Liver (tissue), 3 donors: ENCODE measurements at regions not wholly inside any gene's neighbourhood (a gene's known extent, or its start where the extent isn't known, plus 50 kb on each side); places are given as distances from the start of the nearest gene placed in this dataset.

ENCODE experiments used
- JUND ChIP-seq, 2 donors: IDR thresholded peaks; 2 replicates each; pipeline ENCODE4 v1.6.1; 2016; ENCODE audit warnings: antibody characterized with exemption in 2 of 2
- RXRA ChIP-seq, 2 donors: IDR thresholded peaks; 2 replicates each; pipeline ENCODE4 v1.6.1; 2017 to 2018; ENCODE audit warnings: antibody characterized with exemption in 2 of 2, mild to moderate bottlenecking in 1 of 2
- SP1 ChIP-seq: IDR thresholded peaks from 2 replicates; pipeline ENCODE4 v1.6.1; 2018; ENCODE audit warnings: antibody characterized with exemption, mild to moderate bottlenecking
- YY1 ChIP-seq: IDR thresholded peaks from 2 replicates; pipeline ENCODE4 v1.6.1; 2016; ENCODE audit warnings: antibody characterized with exemption, mild to moderate bottlenecking
- TF ChIP-seq, protein P1 (sequence below): IDR thresholded peaks from 2 replicates; pipeline ENCODE4 v1.6.1; 2016; ENCODE audit warnings: antibody characterized with exemption, mild to moderate bottlenecking
- TF ChIP-seq, protein P2 (sequence below): fragments of 150-350 bp; IDR thresholded peaks from 2 replicates; pipeline ENCODE4 v1.5.1; 2017; ENCODE audit warnings: improper control_type of control experiment, low read depth, low read length; ENCODE audit not compliant: missing input control
- donor health status: healthy.
- donor health status: healthy.

DNA sequence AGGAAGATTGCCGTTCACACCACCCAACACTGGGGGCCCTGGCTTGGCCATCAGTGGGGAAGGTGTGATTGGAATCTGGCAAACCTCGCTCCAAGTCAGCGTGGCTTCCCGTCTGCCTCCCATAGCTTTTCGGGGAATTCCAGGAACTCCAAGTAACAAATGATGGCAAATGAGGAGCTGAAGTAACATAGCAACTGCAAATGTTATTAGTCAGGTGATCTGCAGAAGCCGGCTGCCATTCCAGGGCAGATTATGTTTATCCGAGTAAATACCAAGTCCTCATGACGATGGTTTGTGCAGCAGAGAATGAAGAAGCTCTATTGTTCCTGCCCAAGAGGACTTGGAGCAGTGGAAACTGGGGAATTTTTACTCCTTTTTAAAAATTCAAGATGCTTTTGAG lies 270.5 kb upstream of the PODXL start:
- TF ChIP-seq, protein P1, sequence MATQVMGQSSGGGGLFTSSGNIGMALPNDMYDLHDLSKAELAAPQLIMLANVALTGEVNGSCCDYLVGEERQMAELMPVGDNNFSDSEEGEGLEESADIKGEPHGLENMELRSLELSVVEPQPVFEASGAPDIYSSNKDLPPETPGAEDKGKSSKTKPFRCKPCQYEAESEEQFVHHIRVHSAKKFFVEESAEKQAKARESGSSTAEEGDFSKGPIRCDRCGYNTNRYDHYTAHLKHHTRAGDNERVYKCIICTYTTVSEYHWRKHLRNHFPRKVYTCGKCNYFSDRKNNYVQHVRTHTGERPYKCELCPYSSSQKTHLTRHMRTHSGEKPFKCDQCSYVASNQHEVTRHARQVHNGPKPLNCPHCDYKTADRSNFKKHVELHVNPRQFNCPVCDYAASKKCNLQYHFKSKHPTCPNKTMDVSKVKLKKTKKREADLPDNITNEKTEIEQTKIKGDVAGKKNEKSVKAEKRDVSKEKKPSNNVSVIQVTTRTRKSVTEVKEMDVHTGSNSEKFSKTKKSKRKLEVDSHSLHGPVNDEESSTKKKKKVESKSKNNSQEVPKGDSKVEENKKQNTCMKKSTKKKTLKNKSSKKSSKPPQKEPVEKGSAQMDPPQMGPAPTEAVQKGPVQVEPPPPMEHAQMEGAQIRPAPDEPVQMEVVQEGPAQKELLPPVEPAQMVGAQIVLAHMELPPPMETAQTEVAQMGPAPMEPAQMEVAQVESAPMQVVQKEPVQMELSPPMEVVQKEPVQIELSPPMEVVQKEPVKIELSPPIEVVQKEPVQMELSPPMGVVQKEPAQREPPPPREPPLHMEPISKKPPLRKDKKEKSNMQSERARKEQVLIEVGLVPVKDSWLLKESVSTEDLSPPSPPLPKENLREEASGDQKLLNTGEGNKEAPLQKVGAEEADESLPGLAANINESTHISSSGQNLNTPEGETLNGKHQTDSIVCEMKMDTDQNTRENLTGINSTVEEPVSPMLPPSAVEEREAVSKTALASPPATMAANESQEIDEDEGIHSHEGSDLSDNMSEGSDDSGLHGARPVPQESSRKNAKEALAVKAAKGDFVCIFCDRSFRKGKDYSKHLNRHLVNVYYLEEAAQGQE: no peak
- TF ChIP-seq, protein P2, sequence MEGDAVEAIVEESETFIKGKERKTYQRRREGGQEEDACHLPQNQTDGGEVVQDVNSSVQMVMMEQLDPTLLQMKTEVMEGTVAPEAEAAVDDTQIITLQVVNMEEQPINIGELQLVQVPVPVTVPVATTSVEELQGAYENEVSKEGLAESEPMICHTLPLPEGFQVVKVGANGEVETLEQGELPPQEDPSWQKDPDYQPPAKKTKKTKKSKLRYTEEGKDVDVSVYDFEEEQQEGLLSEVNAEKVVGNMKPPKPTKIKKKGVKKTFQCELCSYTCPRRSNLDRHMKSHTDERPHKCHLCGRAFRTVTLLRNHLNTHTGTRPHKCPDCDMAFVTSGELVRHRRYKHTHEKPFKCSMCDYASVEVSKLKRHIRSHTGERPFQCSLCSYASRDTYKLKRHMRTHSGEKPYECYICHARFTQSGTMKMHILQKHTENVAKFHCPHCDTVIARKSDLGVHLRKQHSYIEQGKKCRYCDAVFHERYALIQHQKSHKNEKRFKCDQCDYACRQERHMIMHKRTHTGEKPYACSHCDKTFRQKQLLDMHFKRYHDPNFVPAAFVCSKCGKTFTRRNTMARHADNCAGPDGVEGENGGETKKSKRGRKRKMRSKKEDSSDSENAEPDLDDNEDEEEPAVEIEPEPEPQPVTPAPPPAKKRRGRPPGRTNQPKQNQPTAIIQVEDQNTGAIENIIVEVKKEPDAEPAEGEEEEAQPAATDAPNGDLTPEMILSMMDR: no peak
- TF ChIP-seq RXRA (IDR thresholded peaks at IDR 0.05) (no peak), YY1 (no peak), JUND (IDR thresholded peaks at IDR 0.05) (no peak), SP1 (no peak)
